HepG2 (cell line): ENCODE measurements at regions not wholly inside any gene's neighbourhood (a gene's known extent, or its start where the extent isn't known, plus 50 kb on each side); places are given as distances from the start of the nearest gene placed in this dataset.

Experiments
- ATAC-seq: fragments of 200-7000 bp; cut with Tn5 transposase; 3 replicates; pipeline ENCODE4 v1.9.1; 2020; ENCODE audit warnings: mild to moderate bottlenecking, moderate library complexity
- BruUV-seq: library from RNA; stranded (reverse); fragments of 400-500 nt; replicated peaks from 2 replicates; lab custom pipeline; 2021; lab: Mats Ljungman, UMichigan
- CTCF ChIA-PET: fragments of 300-600 bp; formaldehyde crosslinking; extraction: SDS; loops from one replicate; lab custom pipeline; 2021; ENCODE audit warnings: low total read pairs, inconsistent platforms, low intra/inter-chr PET ratio; lab: Yijun Ruan, JAX
- POLR2A ChIA-PET: fragments of 350-600 bp; sonication (Branson Sonifier 250); formaldehyde crosslinking; loops from one replicate; lab custom pipeline; 2020; ENCODE audit warnings: antibody characterized with exemption, inconsistent platforms; lab: Yijun Ruan, JAX
- DNase-seq: peaks from one replicate; pipeline ENCODE4 v3.0.0-alpha.2; 2015; ENCODE audit warnings: low spot score
- FAIRE-seq: peaks from 3 replicates; lab custom pipeline; 2011; peaks lifted over from hg19 to GRCh38; lab: Jason Lieb, UNC
- H2AFZ ChIP-seq: one replicate; pipeline ENCODE4 v1.6.1; 2011; ENCODE audit warnings: low read length, inconsistent platforms
- H3K27ac ChIP-seq: fragments of 300-600 bp; 3 replicates; pipeline ENCODE4 v1.8.0; 2011; ENCODE audit warnings: mixed run types, mild to moderate bottlenecking, mixed read lengths, low read length, inconsistent platforms; ENCODE audit not compliant: insufficient read depth; ENCODE audit errors: extremely low read length
- H3K27me3 ChIP-seq, 2 experiments: fragments of 200-600 bp in 1 of 2; 2 replicates in 1 of 2; 3 replicates in 1 of 2; pipeline versions ENCODE4 v1.6.0 to v1.8.0; 2011; ENCODE audit warnings: low read length in 2 of 2, mild to moderate bottlenecking in 2 of 2, moderate library complexity in 2 of 2, inconsistent platforms in 1 of 2; ENCODE audit not compliant: insufficient read depth in 2 of 2, control insufficient read depth in 1 of 2
- H3K36me3 ChIP-seq, 2 experiments: fragments of 200-600 bp in 1 of 2; replicated peaks in 1 of 2; 2 replicates in 1 of 2; 3 replicates in 1 of 2; pipeline versions ENCODE4 v1.5.1 to v1.8.0; 2011; ENCODE audit warnings: low read length in 2 of 2, inconsistent platforms in 1 of 2; ENCODE audit not compliant: insufficient read depth in 2 of 2, control insufficient read depth in 1 of 2
- H3K4me1 ChIP-seq: 2 replicates; pipeline ENCODE4 v1.5.1; 2012; ENCODE audit warnings: low read length, inconsistent platforms; ENCODE audit not compliant: insufficient read depth
- H3K4me2 ChIP-seq: 2 replicates; pipeline ENCODE4 v1.6.0; 2011; ENCODE audit warnings: low read depth, low read length, inconsistent platforms
- H3K4me3 ChIP-seq, 3 experiments: fragments of 200-600 bp in 1 of 3; sonication (generic), shearing (Covaris generic) in 1 of 3; replicated peaks in 1 of 3; 2 replicates each; pipeline ENCODE4 v1.5.1; 2011 to 2016; ENCODE audit warnings: low read length in 3 of 3, inconsistent platforms in 2 of 3, low read depth in 2 of 3, mild to moderate bottlenecking in 2 of 3, control low read depth in 1 of 3, mixed read lengths in 1 of 3; ENCODE audit not compliant: insufficient read depth in 1 of 3
- H3K79me2 ChIP-seq: one replicate; pipeline ENCODE4 v1.6.1; 2011; ENCODE audit warnings: low read length, inconsistent platforms; ENCODE audit not compliant: insufficient read depth
- H3K9ac ChIP-seq: 2 replicates; pipeline ENCODE4 v1.6.0; 2011; ENCODE audit warnings: mild to moderate bottlenecking, low read depth, low read length, inconsistent platforms; ENCODE audit not compliant: insufficient read depth
- H3K9me3 ChIP-seq: 2 replicates; pipeline ENCODE4 v1.5.1; 2012; ENCODE audit warnings: mild to moderate bottlenecking, low read length
- H4K20me1 ChIP-seq: 2 replicates; pipeline ENCODE4 v1.6.0; 2011; ENCODE audit warnings: inconsistent platforms, mild to moderate bottlenecking, low read length, moderate library complexity; ENCODE audit not compliant: insufficient read depth
- AKNA ChIP-seq: sonication (generic); formaldehyde crosslinking; IDR thresholded peaks from 2 replicates; pipeline ENCODE4 v1.4.0; 2020; ENCODE audit warnings: missing genetic modification reagents, borderline replicate concordance
- CBX5 ChIP-seq: sonication (generic); formaldehyde crosslinking; IDR thresholded peaks from 2 replicates; pipeline ENCODE4 v1.4.0; 2020; ENCODE audit warnings: missing genetic modification reagents, borderline replicate concordance
- NFIB ChIP-seq: sonication (generic); formaldehyde crosslinking; IDR thresholded peaks from 2 replicates; pipeline ENCODE4 v1.9.0; 2021; ENCODE audit warnings: missing genetic modification reagents, mild to moderate bottlenecking, borderline replicate concordance
- RBFOX2 ChIP-seq: fragments of 200-400 bp; formaldehyde crosslinking; IDR thresholded peaks from 2 replicates; pipeline ENCODE4 v1.6.1; 2017; ENCODE audit warnings: low read depth, mild to moderate bottlenecking, low read length
- SATB2 ChIP-seq: sonication (generic); formaldehyde crosslinking; IDR thresholded peaks from 2 replicates; pipeline ENCODE4 v1.5.0; 2020; ENCODE audit warnings: missing genetic modification reagents
- THAP11 ChIP-seq: IDR thresholded peaks from 2 replicates; pipeline ENCODE4 v1.6.1; 2016; ENCODE audit warnings: missing biosample characterization, missing genetic modification reagents
- ZHX2 ChIP-seq, 2 experiments: sonication (generic) in 1 of 2; formaldehyde crosslinking in 1 of 2; IDR thresholded peaks; 2 replicates each; pipeline versions ENCODE4 v1.6.1 to v1.9.0; 2014 to 2022; ENCODE audit warnings: antibody characterized with exemption in 1 of 2, borderline replicate concordance in 1 of 2, inconsistent platforms in 1 of 2, low read depth in 1 of 2, missing genetic modification reagents in 1 of 2
- ZNF331 ChIP-seq: sonication (generic); formaldehyde crosslinking; IDR thresholded peaks from 2 replicates; pipeline ENCODE4 v1.4.0; 2020; ENCODE audit warnings: missing genetic modification reagents
- ZSCAN30 ChIP-seq: sonication (generic); formaldehyde crosslinking; IDR thresholded peaks from 2 replicates; pipeline ENCODE4 v1.5.0; 2020; ENCODE audit warnings: mild to moderate bottlenecking, missing genetic modification reagents
- WGBS: methylation state at CpG from one replicate; pipeline ENCODE4 v1.1.6; 2017; ENCODE audit warnings: low lambda C conversion rate; 5-methylcytosine and 5-hydroxymethylcytosine counted together
- in situ Hi-C: cut with HindIII; loops from 2 replicates; pipeline ENCODE4 v1.10.0; 2017; ENCODE audit warnings: low pct_unique_long_range_greater_than_20kb; ENCODE audit not compliant: extremely low pct_ligation_motif_present
- intact Hi-C: fragments of 100-400 bp; cut with micrococcal nuclease; formaldehyde crosslinking; loops from one replicate; pipeline ENCODE4 v1.10.0; 2022; ENCODE audit not compliant: unreplicated experiment

- 0% methylated on average over 1 of the region's 1 CpG for WGBS
- DNase-seq (no peak), ATAC-seq (no peak), FAIRE-seq (no peak)
- intact Hi-C loops = no loop called here
- no peak overlapping the region for H2AFZ ChIP-seq
- H3K4me1 ChIP-seq = no peaks in the 10 kb centered on the region
- ChIA-PET POLR2A (no interaction called here), CTCF (no interaction called here)
- no peak overlapping the region for H3K9ac ChIP-seq
- no peak overlapping the region for H3K4me2 ChIP-seq
- H3K36me3 ChIP-seq = no peaks in the 10 kb centered on the region
- TF ChIP-seq THAP11 (CRISPR knock-in tag) (no peak), RBFOX2 (no peak), NFIB (CRISPR knock-in tag) (no peak), CBX5 (CRISPR knock-in tag) (no peak), ZNF331 (no peak), ZSCAN30 (CRISPR knock-in tag) (no peak)
- H3K27ac ChIP-seq = no peak overlapping the region
- no TSS peak for BruUV-seq
- no peaks in the 10 kb centered on the region for H3K79me2 ChIP-seq
- in situ Hi-C loops = no loop called here
- no peaks in the 10 kb centered on the region for H3K27me3 ChIP-seq
- no peaks in the 10 kb centered on the region for H4K20me1 ChIP-seq
- peaks cover 34% of the 10 kb centered on the region for H3K9me3 ChIP-seq
- H3K4me3 ChIP-seq = no peak overlapping the region
Observed at GRCh38 chr7:89511900-89512299, 642.4 kb upstream of the STEAP1 start.

- ATAC-seq (no peak), FAIRE-seq (no peak), DNase-seq (no peak)
- Histone ChIP-seq H3K9me3 (peaks cover 39% of the 10 kb centered on the region), H3K27me3 (no peaks in the 10 kb centered on the region), H3K9ac (no peak overlapping the region), H3K27ac (no peak overlapping the region), H3K4me3 (no peak overlapping the region), H3K79me2 (no peaks in the 10 kb centered on the region), H3K4me2 (no peak overlapping the region), H2AFZ (no peak overlapping the region), H4K20me1 (no peaks in the 10 kb centered on the region), H3K4me1 (no peaks in the 10 kb centered on the region), H3K36me3 (no peaks in the 10 kb centered on the region)
- WGBS = 0% methylated on average over 3 of the region's 3 CpGs
- POLR2A ChIA-PET = no interaction called here
- in situ Hi-C loops (no loop called here), intact Hi-C loops (no loop called here)
- no TSS peak for BruUV-seq
- CTCF ChIA-PET = no interaction called here
- no peak for TF ChIP-seq ZHX2 (IDR thresholded peaks at IDR 0.05; ENCODE audit: low read depth)
- TF ChIP-seq ZHX2 (CRISPR knock-in tag; IDR thresholded peaks at IDR 0.05; ENCODE audit: borderline replicate concordance) = no peak
- TF ChIP-seq AKNA (CRISPR knock-in tag) = no peak
- TF ChIP-seq SATB2 = no peak
Observed at GRCh38 chr7:89514970-89515369, 639.3 kb upstream of the STEAP1 start.
